Lung (tissue), 11 donors: ENCODE measurements at regions not wholly inside any gene's neighbourhood (a gene's known extent, or its start where the extent isn't known, plus 50 kb on each side); places are given as distances from the start of the nearest gene placed in this dataset.
"Not testable (repeated sequence)": the region's sequence is repeated elsewhere in the genome, so short reads cannot be mapped to it uniquely, and the experiment has no call there.

Source experiments
- ATAC-seq: fragments of 200-7000 bp; cut with Tn5 transposase; one replicate; pipeline ENCODE4 v1.9.1; 2020; ENCODE audit warnings: moderate number of reproducible peaks; ENCODE audit not compliant: insufficient read depth, low FRiP score
- DNase-seq, 3 donors: peaks; one replicate each; pipeline ENCODE4 v3.0.0-alpha.2; 2013 to 2017
- H3K27ac ChIP-seq, 2 donors: one replicate each; pipeline ENCODE4 v1.5.1; 2013; ENCODE audit warnings: mild to moderate bottlenecking in 2 of 2, moderate library complexity in 2 of 2, control low read depth in 1 of 2, inconsistent platforms in 1 of 2, low read depth in 1 of 2, low read length in 1 of 2
- H3K27me3 ChIP-seq, 3 donors: one replicate each; pipeline ENCODE4 v1.5.1; 2013; ENCODE audit warnings: low read length in 2 of 3; ENCODE audit not compliant: control insufficient read depth in 3 of 3, insufficient read depth in 3 of 3
- H3K36me3 ChIP-seq, 4 donors: one replicate each; pipeline ENCODE4 v1.5.1; 2013; ENCODE audit warnings: low read length in 4 of 4, mild to moderate bottlenecking in 1 of 4, moderate library complexity in 1 of 4; ENCODE audit not compliant: control insufficient read depth in 4 of 4, insufficient read depth in 4 of 4
- H3K4me1 ChIP-seq, 5 donors: one replicate each; pipeline ENCODE4 v1.5.1; 2013; ENCODE audit warnings: low read length in 5 of 5, mild to moderate bottlenecking in 2 of 5, moderate library complexity in 1 of 5; ENCODE audit not compliant: control insufficient read depth in 5 of 5, insufficient read depth in 5 of 5
- H3K4me3 ChIP-seq: one replicate; pipeline ENCODE4 v1.5.1; 2013; ENCODE audit warnings: mild to moderate bottlenecking, control low read depth, moderate library complexity
- H3K9ac ChIP-seq, 2 donors: one replicate each; pipeline ENCODE4 v1.5.1; 2013; ENCODE audit warnings: low read length in 2 of 2, control low read depth in 1 of 2; ENCODE audit not compliant: insufficient read depth in 1 of 2
- H3K9me3 ChIP-seq, 4 donors: one replicate each; pipeline ENCODE4 v1.5.1; 2013; ENCODE audit warnings: low read length in 3 of 4, mild to moderate bottlenecking in 1 of 4, moderate library complexity in 1 of 4; ENCODE audit not compliant: control insufficient read depth in 4 of 4, insufficient read depth in 3 of 4
- CTCF ChIP-seq: IDR thresholded peaks from 2 replicates; pipeline ENCODE4 v1.5.1; 2012; ENCODE audit warnings: mild to moderate bottlenecking; ENCODE audit errors: control extremely low read depth, extremely low read depth
- WGBS, 2 donors: extraction: QIAGEN DNeasy Blood & Tissue Kit; methylation state at CpG; one replicate each; pipeline ENCODE4 v1.1.7; 2013; 5-methylcytosine and 5-hydroxymethylcytosine counted together
- donor health status: control.
- donor health status: control.
- donor health status: Bipolar disorder and iron deficiency.
- donor health status: healthy.
- donor health status: DM: yes; HTN: yes; CAD: no.

- Histone ChIP-seq H3K27me3 (no peaks in the 10 kb centered on the region), H3K9ac (no peak overlapping the region), H3K36me3 (no peaks in the 10 kb centered on the region), H3K9me3 (no peaks in the 10 kb centered on the region), H3K27ac (no peak overlapping the region), H3K4me3 (no peak overlapping the region), H3K4me1 (peaks cover 0 to 2% (median 0%) of the 10 kb centered on the region in 5 donors)
- DNase-seq: no peak
- TF ChIP-seq CTCF: no peak
- 94 to 95% methylated on average over 2 of the region's 2 CpGs for WGBS, 2 donors
- no peak for ATAC-seq
These were observed 294.9 kb upstream of the BOD1L1 start for GRCh38 chr4:13922459-13922858.

- DNase-seq: no peak
- Histone ChIP-seq H3K9me3 (no peaks in the 10 kb centered on the region), H3K27ac (no peak overlapping the region), H3K4me1 (peaks cover 0 to 2% (median 0%) of the 10 kb centered on the region in 5 donors), H3K4me3 (no peak overlapping the region), H3K9ac (no peak overlapping the region), H3K27me3 (no peaks in the 10 kb centered on the region), H3K36me3 (no peaks in the 10 kb centered on the region)
- WGBS, 2 donors: 58% methylated on average over 4 of the region's 4 CpGs
- TF ChIP-seq CTCF: no peak
- no peak for ATAC-seq
These were observed 295.5 kb upstream of the BOD1L1 start for GRCh38 chr4:13922873-13923645.

GRCh38 chr4:13924900-13925299 lies 297.4 kb upstream of the BOD1L1 start:
- not testable (repeated sequence) for H3K36me3 ChIP-seq, H3K9ac ChIP-seq, H3K9me3 ChIP-seq, ATAC-seq, H3K4me3 ChIP-seq, H3K27me3 ChIP-seq, H3K4me1 ChIP-seq, DNase-seq, H3K27ac ChIP-seq
- no CpG with 5 or more reads among the region's 1 CpG for WGBS, 2 donors

- Histone ChIP-seq H3K36me3 (no peaks in the 10 kb centered on the region), H3K4me3 (no peak overlapping the region), H3K9ac (no peak overlapping the region), H3K27ac (no peak overlapping the region), H3K9me3 (no peaks in the 10 kb centered on the region), H3K27me3 (no peaks in the 10 kb centered on the region), H3K4me1 (no peaks in the 10 kb centered on the region)
- no peak for TF ChIP-seq CTCF
- ATAC-seq (no peak), DNase-seq (no peak)
- WGBS, 2 donors: 87% methylated on average over 7 of the region's 7 CpGs
These were observed 300.7 kb upstream of the BOD1L1 start for GRCh38 chr4:13928214-13928613.
